ENCODE measurements at regions not wholly inside any gene's neighbourhood (a gene's known extent, or its start where the extent isn't known, plus 50 kb on each side); places are given as distances from the start of the nearest gene placed in this dataset.

- Histone ChIP-seq H3K27me3 (ENCODE audit: low read depth, low read length) (no peaks in the 10 kb centered on the region), H3K9me3 (ENCODE audit: control insufficient read depth in 1 of 2, low read length in 2 of 2) (peaks cover 0 to 5% of the 10 kb centered on the region in 2 donors), H3K27ac (ENCODE audit: low read length) (no peak overlapping the region), H3K4me1 (ENCODE audit: control insufficient read depth in 1 of 2, insufficient read depth in 2 of 2, low read length in 2 of 2) (no peaks in the 10 kb centered on the region), H3K4me3 (ENCODE audit: low read depth in 1 of 2, low read length in 2 of 2) (no peak overlapping the region), H3K36me3 (ENCODE audit: control insufficient read depth in 1 of 2, insufficient read depth in 2 of 2, low read length in 2 of 2) (no peaks in the 10 kb centered on the region)
These were observed 677.8 kb downstream of the BCL11B start for GRCh38 chr14:98594156-98594555.

DNA sequence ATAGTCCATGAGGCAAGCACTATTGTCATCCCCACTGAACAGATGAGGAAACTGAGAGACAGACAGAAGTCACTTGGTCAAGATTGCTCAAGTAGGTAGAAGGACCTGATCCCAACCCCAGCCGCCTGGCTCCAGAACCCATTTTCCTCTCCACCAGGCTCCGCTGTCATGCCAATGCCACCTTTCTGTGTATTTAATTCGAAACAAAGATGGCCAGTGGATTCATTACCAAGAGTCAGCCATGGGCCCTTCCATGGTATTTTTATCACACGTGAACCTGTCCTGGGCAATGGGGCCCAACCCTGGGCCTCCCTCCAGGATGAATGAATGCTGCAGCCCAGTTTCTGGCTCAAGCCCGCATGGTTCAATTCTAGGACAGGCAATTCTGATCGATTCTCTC lies 673.4 kb downstream of the BCL11B start:
- H3K4me3 ChIP-seq (ENCODE audit: low read depth in 1 of 2, low read length in 2 of 2), result no peak overlapping the region
- H3K36me3 ChIP-seq (ENCODE audit: control insufficient read depth in 1 of 2, insufficient read depth in 2 of 2, low read length in 2 of 2), result no peaks in the 10 kb centered on the region

GRCh38 chr14:98599082-98599481 lies 672.9 kb downstream of the BCL11B start:
- Histone ChIP-seq H3K36me3 (ENCODE audit: control insufficient read depth in 1 of 2, insufficient read depth in 2 of 2, low read length in 2 of 2) (no peaks in the 10 kb centered on the region), H3K27ac (ENCODE audit: low read length) (no peak overlapping the region), H3K4me3 (ENCODE audit: low read depth in 1 of 2, low read length in 2 of 2) (no peak overlapping the region), H3K27me3 (ENCODE audit: low read depth, low read length) (no peaks in the 10 kb centered on the region), H3K9me3 (ENCODE audit: control insufficient read depth in 1 of 2, low read length in 2 of 2) (peaks cover 0 to 5% of the 10 kb centered on the region in 2 donors), H3K4me1 (ENCODE audit: control insufficient read depth in 1 of 2, insufficient read depth in 2 of 2, low read length in 2 of 2) (no peaks in the 10 kb centered on the region)

More for the DNA sequence above, 673.4 kb downstream of the BCL11B start:
- Histone ChIP-seq H3K4me1 (ENCODE audit: control insufficient read depth in 1 of 2, insufficient read depth in 2 of 2, low read length in 2 of 2) (no peaks in the 10 kb centered on the region), H3K27me3 (ENCODE audit: low read depth, low read length) (no peaks in the 10 kb centered on the region), H3K27ac (ENCODE audit: low read length) (no peak overlapping the region), H3K9me3 (ENCODE audit: control insufficient read depth in 1 of 2, low read length in 2 of 2) (peaks cover 0 to 5% of the 10 kb centered on the region in 2 donors)

DNA sequence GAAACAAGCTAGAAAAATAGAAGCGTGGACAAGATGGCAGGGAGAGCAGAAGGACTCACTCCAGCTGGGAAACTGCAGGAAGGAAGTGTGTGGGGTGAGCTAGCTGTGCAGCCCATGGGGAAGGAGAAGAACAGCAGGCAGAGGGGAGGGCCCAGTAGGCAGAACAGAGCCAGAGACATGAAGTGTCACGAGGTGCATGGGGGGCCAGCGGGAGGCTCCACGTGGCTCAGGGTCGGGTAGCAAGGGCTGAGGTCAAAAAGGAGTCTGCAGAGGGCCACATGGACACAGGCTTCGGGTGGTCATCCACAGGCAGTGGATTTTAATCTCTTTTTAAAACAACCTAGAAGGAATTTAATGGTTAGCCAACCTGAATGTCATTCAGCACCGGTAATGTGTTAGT lies 669.0 kb downstream of the BCL11B start:
- Histone ChIP-seq H3K27me3 (ENCODE audit: low read depth, low read length) (no peaks in the 10 kb centered on the region), H3K36me3 (ENCODE audit: control insufficient read depth in 1 of 2, insufficient read depth in 2 of 2, low read length in 2 of 2) (no peaks in the 10 kb centered on the region), H3K9me3 (ENCODE audit: control insufficient read depth in 1 of 2, low read length in 2 of 2) (no peaks in the 10 kb centered on the region), H3K4me1 (ENCODE audit: control insufficient read depth in 1 of 2, insufficient read depth in 2 of 2, low read length in 2 of 2) (no peaks in the 10 kb centered on the region), H3K27ac (ENCODE audit: low read length) (no peak overlapping the region), H3K4me3 (ENCODE audit: low read depth in 1 of 2, low read length in 2 of 2) (no peak overlapping the region)

DNA sequence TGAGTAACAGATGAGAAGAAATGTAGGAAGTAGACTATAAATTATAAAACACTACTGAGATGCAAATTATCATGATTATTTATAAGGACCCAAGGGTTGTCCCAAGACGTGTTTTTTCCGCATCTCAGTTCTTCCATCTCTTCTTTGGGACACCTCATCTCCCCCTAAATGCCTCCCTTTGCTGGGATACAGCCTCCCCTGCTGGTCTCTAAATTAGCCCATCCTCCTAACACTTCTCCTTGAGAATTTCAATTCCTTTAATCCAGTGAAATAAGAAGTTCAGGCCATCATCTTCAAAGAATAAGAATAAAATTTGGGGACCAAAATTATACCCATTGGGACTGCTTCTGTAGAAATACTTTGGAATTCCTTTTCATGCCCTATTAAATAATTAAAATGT lies 667.0 kb downstream of the BCL11B start:
- Histone ChIP-seq H3K4me3 (ENCODE audit: low read depth in 1 of 2, low read length in 2 of 2) (no peak overlapping the region), H3K36me3 (ENCODE audit: control insufficient read depth in 1 of 2, insufficient read depth in 2 of 2, low read length in 2 of 2) (no peaks in the 10 kb centered on the region), H3K27me3 (ENCODE audit: low read depth, low read length) (no peaks in the 10 kb centered on the region), H3K4me1 (ENCODE audit: control insufficient read depth in 1 of 2, insufficient read depth in 2 of 2, low read length in 2 of 2) (no peaks in the 10 kb centered on the region), H3K9me3 (ENCODE audit: control insufficient read depth in 1 of 2, low read length in 2 of 2) (no peaks in the 10 kb centered on the region), H3K27ac (ENCODE audit: low read length) (no peak overlapping the region)

- H3K9me3 ChIP-seq (ENCODE audit: control insufficient read depth in 1 of 2, low read length in 2 of 2), result no peaks in the 10 kb centered on the region
- no peaks in the 10 kb centered on the region for H3K27me3 ChIP-seq (ENCODE audit: low read depth, low read length)
These were observed 665.9 kb downstream of the BCL11B start for GRCh38 chr14:98606041-98606640.

DNA sequence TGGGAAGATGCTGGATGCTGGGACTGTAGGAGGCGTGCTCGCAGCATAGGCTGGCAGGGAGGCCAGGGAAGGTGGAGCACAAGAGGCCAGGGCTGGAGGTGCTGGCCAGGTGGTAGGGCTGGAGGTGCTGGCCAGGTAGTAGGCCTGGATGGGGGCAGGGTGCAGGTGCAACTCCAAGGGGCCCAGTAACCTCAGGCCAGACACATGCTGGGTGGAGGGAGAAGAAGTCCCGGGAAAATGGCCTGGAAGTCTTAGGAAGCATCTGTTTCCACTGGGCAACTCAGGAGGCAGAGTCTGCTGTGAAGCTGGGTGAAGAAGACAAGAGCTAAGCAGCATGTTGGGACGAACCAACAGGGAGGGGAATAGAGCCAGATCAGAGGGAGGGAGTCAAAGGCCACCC lies 665.2 kb downstream of the BCL11B start:
- Histone ChIP-seq H3K27ac (ENCODE audit: low read length) (no peak overlapping the region), H3K4me1 (ENCODE audit: control insufficient read depth in 1 of 2, insufficient read depth in 2 of 2, low read length in 2 of 2) (no peaks in the 10 kb centered on the region), H3K36me3 (ENCODE audit: control insufficient read depth in 1 of 2, insufficient read depth in 2 of 2, low read length in 2 of 2) (no peaks in the 10 kb centered on the region), H3K27me3 (ENCODE audit: low read depth, low read length) (no peaks in the 10 kb centered on the region), H3K9me3 (ENCODE audit: control insufficient read depth in 1 of 2, low read length in 2 of 2) (no peaks in the 10 kb centered on the region), H3K4me3 (ENCODE audit: low read depth in 1 of 2, low read length in 2 of 2) (no peak overlapping the region)

More at GRCh38 chr14:98606041-98606640, 665.9 kb downstream of the BCL11B start:
- H3K36me3 ChIP-seq (ENCODE audit: control insufficient read depth in 1 of 2, insufficient read depth in 2 of 2, low read length in 2 of 2), result no peaks in the 10 kb centered on the region
- H3K27ac ChIP-seq (ENCODE audit: low read length), result no peak overlapping the region
- H3K4me1 ChIP-seq (ENCODE audit: control insufficient read depth in 1 of 2, insufficient read depth in 2 of 2, low read length in 2 of 2), result no peaks in the 10 kb centered on the region
- H3K4me3 ChIP-seq (ENCODE audit: low read depth in 1 of 2, low read length in 2 of 2), result no peak overlapping the region

- H3K4me1 ChIP-seq (ENCODE audit: control insufficient read depth in 1 of 2, insufficient read depth in 2 of 2, low read length in 2 of 2), result no peaks in the 10 kb centered on the region
These were observed 664.6 kb downstream of the BCL11B start for GRCh38 chr14:98607341-98607910.

GRCh38 chr14:98608071-98609060 lies 663.6 kb downstream of the BCL11B start:
- H3K27ac ChIP-seq (ENCODE audit: low read length), result no peak overlapping the region
- H3K36me3 ChIP-seq (ENCODE audit: control insufficient read depth in 1 of 2, insufficient read depth in 2 of 2, low read length in 2 of 2), result no peaks in the 10 kb centered on the region
- no peaks in the 10 kb centered on the region for H3K4me1 ChIP-seq (ENCODE audit: control insufficient read depth in 1 of 2, insufficient read depth in 2 of 2, low read length in 2 of 2)
- no peaks in the 10 kb centered on the region for H3K27me3 ChIP-seq (ENCODE audit: low read depth, low read length)
- H3K4me3 ChIP-seq (ENCODE audit: low read depth in 1 of 2, low read length in 2 of 2), result no peak overlapping the region
- no peaks in the 10 kb centered on the region for H3K9me3 ChIP-seq (ENCODE audit: control insufficient read depth in 1 of 2, low read length in 2 of 2)

More at GRCh38 chr14:98607341-98607910, 664.6 kb downstream of the BCL11B start:
- no peak overlapping the region for H3K4me3 ChIP-seq (ENCODE audit: low read depth in 1 of 2, low read length in 2 of 2)
- H3K27ac ChIP-seq (ENCODE audit: low read length), result no peak overlapping the region
- no peaks in the 10 kb centered on the region for H3K36me3 ChIP-seq (ENCODE audit: control insufficient read depth in 1 of 2, insufficient read depth in 2 of 2, low read length in 2 of 2)
- H3K27me3 ChIP-seq (ENCODE audit: low read depth, low read length), result no peaks in the 10 kb centered on the region
- H3K9me3 ChIP-seq (ENCODE audit: control insufficient read depth in 1 of 2, low read length in 2 of 2), result no peaks in the 10 kb centered on the region

GRCh38 chr14:98612434-98613200 lies 659.4 kb downstream of the BCL11B start:
- no peaks in the 10 kb centered on the region for H3K36me3 ChIP-seq (ENCODE audit: control insufficient read depth in 1 of 2, insufficient read depth in 2 of 2, low read length in 2 of 2)
- no peak overlapping the region for H3K27ac ChIP-seq (ENCODE audit: low read length)
- no peaks in the 10 kb centered on the region for H3K9me3 ChIP-seq (ENCODE audit: control insufficient read depth in 1 of 2, low read length in 2 of 2)
- no peaks in the 10 kb centered on the region for H3K4me1 ChIP-seq (ENCODE audit: control insufficient read depth in 1 of 2, insufficient read depth in 2 of 2, low read length in 2 of 2)
- H3K4me3 ChIP-seq (ENCODE audit: low read depth in 1 of 2, low read length in 2 of 2), result no peak overlapping the region
- no peaks in the 10 kb centered on the region for H3K27me3 ChIP-seq (ENCODE audit: low read depth, low read length)

GRCh38 chr14:98614741-98615140 lies 657.3 kb downstream of the BCL11B start:
- Histone ChIP-seq H3K36me3 (ENCODE audit: control insufficient read depth in 1 of 2, insufficient read depth in 2 of 2, low read length in 2 of 2) (no peaks in the 10 kb centered on the region), H3K27me3 (ENCODE audit: low read depth, low read length) (no peaks in the 10 kb centered on the region), H3K4me1 (ENCODE audit: control insufficient read depth in 1 of 2, insufficient read depth in 2 of 2, low read length in 2 of 2) (no peaks in the 10 kb centered on the region), H3K9me3 (ENCODE audit: control insufficient read depth in 1 of 2, low read length in 2 of 2) (no peaks in the 10 kb centered on the region), H3K27ac (ENCODE audit: low read length) (no peak overlapping the region), H3K4me3 (ENCODE audit: low read depth in 1 of 2, low read length in 2 of 2) (no peak overlapping the region)

All from muscle layer of duodenum (tissue), 2 donors.